GM12878 (cell line): ENCODE measurements at regions not wholly inside any gene's neighbourhood (a gene's known extent, or its start where the extent isn't known, plus 50 kb on each side); places are given as distances from the start of the nearest gene placed in this dataset.

Source experiments
- BHLHE40 ChIP-seq, 2 experiments: fragments of 450-650 bp in 1 of 2; IDR thresholded peaks; 2 replicates each; pipeline ENCODE4 v1.6.1; 2011 to 2017; ENCODE audit warnings: low read depth in 2 of 2, borderline replicate concordance in 1 of 2, improper control_type of control experiment in 1 of 2, low read length in 1 of 2, mild to moderate bottlenecking in 1 of 2
- CHD2 ChIP-seq: IDR thresholded peaks from 2 replicates; pipeline ENCODE4 v1.6.1; 2011; ENCODE audit warnings: low read depth, low read length, improper control_type of control experiment, borderline replicate concordance
- EGR1 ChIP-seq, 2 experiments: IDR thresholded peaks; 1 replicate in 1 of 2; 2 replicates in 1 of 2; pipeline ENCODE4 v1.6.1; 2011 to 2012; ENCODE audit warnings: low read depth in 2 of 2, low read length in 2 of 2, borderline replicate concordance in 1 of 2, mild to moderate bottlenecking in 1 of 2, moderate library complexity in 1 of 2
- EZH2 ChIP-seq: IDR thresholded peaks from 2 replicates; pipeline ENCODE4 v1.6.1; 2012; ENCODE audit warnings: low read depth, mild to moderate bottlenecking, control low read depth, inconsistent platforms, low read length, borderline replicate concordance; ENCODE audit not compliant: control insufficient read depth
- NFYB ChIP-seq: IDR thresholded peaks from 2 replicates; pipeline ENCODE4 v1.6.1; 2011; ENCODE audit warnings: low read depth, mild to moderate bottlenecking, low read length, improper control_type of control experiment, moderate library complexity; ENCODE audit not compliant: insufficient read depth
- POLR2A ChIP-seq: IDR thresholded peaks from 2 replicates; pipeline ENCODE4 v1.6.1; 2011; ENCODE audit warnings: low read depth, mild to moderate bottlenecking, low read length
- SMC3 ChIP-seq: IDR thresholded peaks from 2 replicates; pipeline ENCODE4 v1.6.1; 2011; ENCODE audit warnings: low read length, improper control_type of control experiment, borderline replicate concordance
- TBL1XR1 ChIP-seq: IDR thresholded peaks from 2 replicates; pipeline ENCODE4 v1.6.1; 2012; ENCODE audit warnings: low read depth, low read length, improper control_type of control experiment
- ZBED1 ChIP-seq: IDR thresholded peaks from 2 replicates; pipeline ENCODE4 v1.6.1; 2016; ENCODE audit warnings: borderline replicate concordance
- TF ChIP-seq, protein P1 (sequence below), 3 experiments: IDR thresholded peaks in 2 of 3; conservative IDR thresholded peaks in 1 of 3; 2 replicates each; pipeline ENCODE4 v1.5.1; 2011; ENCODE audit warnings: low read depth in 3 of 3, low read length in 3 of 3, mild to moderate bottlenecking in 3 of 3, control low read depth in 2 of 3, moderate library complexity in 2 of 3, inconsistent platforms in 1 of 3, mixed read lengths in 1 of 3; ENCODE audit not compliant: control insufficient read depth in 2 of 3, insufficient read depth in 1 of 3; ENCODE audit errors: extremely low read depth in 1 of 3
- TF ChIP-seq, protein P2 (sequence below): IDR thresholded peaks from 2 replicates; pipeline ENCODE4 v1.6.1; 2011; ENCODE audit warnings: low read depth, low read length, improper control_type of control experiment, borderline replicate concordance

DNA sequence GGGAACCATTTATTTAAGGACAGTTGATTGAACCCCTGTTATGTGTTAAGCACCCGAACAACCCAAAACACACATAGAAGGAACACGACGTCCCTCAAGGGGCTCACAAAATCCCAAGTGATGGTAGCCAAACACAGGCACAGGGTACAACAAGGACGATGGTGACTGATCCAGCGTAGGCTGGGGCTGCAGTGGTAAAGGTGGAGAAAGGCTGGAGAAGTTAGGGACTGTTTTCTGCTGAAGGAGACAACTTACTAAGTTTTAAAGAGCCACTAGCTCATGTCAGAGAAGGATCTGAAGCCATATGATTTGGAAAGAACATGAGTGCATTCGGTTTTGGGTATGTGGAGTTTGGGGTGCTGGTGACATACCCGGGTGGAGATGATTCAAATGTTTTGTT is 229.6 kb upstream of the TNRC6C start:
- TF ChIP-seq POLR2A (no peak), BHLHE40 (IDR thresholded peaks at IDR 0.05; ENCODE audit: borderline replicate concordance in 1 of 2, low read depth in 2 of 2, low read length in 1 of 2) (no peak), ZBED1 (no peak), SMC3 (no peak), EZH2 (no peak), EGR1 (IDR thresholded peaks at IDR 0.05; ENCODE audit: borderline replicate concordance in 1 of 2, low read depth in 2 of 2, low read length in 2 of 2) (no peak), CHD2 (no peak), NFYB (no peak), TBL1XR1 (no peak)
- TF ChIP-seq, protein P1, sequence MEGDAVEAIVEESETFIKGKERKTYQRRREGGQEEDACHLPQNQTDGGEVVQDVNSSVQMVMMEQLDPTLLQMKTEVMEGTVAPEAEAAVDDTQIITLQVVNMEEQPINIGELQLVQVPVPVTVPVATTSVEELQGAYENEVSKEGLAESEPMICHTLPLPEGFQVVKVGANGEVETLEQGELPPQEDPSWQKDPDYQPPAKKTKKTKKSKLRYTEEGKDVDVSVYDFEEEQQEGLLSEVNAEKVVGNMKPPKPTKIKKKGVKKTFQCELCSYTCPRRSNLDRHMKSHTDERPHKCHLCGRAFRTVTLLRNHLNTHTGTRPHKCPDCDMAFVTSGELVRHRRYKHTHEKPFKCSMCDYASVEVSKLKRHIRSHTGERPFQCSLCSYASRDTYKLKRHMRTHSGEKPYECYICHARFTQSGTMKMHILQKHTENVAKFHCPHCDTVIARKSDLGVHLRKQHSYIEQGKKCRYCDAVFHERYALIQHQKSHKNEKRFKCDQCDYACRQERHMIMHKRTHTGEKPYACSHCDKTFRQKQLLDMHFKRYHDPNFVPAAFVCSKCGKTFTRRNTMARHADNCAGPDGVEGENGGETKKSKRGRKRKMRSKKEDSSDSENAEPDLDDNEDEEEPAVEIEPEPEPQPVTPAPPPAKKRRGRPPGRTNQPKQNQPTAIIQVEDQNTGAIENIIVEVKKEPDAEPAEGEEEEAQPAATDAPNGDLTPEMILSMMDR (IDR thresholded peaks at IDR 0.05 in 2 of 3, conservative IDR thresholded peaks at IDR 0.05 in 1 of 3; ENCODE audit: control insufficient read depth in 2 of 3, extremely low read depth in 1 of 3, insufficient read depth in 1 of 3, low read depth in 3 of 3, low read length in 3 of 3), result no peak
- TF ChIP-seq, protein P2, sequence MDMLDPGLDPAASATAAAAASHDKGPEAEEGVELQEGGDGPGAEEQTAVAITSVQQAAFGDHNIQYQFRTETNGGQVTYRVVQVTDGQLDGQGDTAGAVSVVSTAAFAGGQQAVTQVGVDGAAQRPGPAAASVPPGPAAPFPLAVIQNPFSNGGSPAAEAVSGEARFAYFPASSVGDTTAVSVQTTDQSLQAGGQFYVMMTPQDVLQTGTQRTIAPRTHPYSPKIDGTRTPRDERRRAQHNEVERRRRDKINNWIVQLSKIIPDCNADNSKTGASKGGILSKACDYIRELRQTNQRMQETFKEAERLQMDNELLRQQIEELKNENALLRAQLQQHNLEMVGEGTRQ, result no peak
